ENCODE measurements at regions not wholly inside any gene's neighbourhood (a gene's known extent, or its start where the extent isn't known, plus 50 kb on each side); places are given as distances from the start of the nearest gene placed in this dataset.
"Not testable (repeated sequence)": the region's sequence is repeated elsewhere in the genome, so short reads cannot be mapped to it uniquely, and the experiment has no call there.

DNA sequence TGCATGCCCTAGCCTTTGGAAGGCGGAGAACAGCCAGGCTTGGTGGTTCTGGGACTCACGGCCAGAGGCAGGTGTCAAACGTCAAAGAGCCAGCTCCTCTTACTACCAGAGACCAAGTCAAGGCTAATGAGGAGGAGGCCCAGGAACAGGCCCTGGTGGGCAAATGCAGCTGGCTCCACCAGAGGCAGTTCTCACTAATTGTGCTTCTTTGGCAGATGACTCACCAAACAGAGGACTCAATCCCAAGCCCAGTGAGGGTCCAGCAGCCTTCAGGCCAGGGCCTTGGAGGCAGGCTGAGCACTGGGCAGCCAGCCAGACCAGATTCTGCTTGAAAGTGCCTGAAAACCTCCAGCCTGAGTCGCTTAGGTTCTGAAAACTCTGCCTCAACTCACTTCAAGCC is 336.5 kb upstream of the CDH5 start:
- Mint-ChIP-seq H3K9me3 (ENCODE audit: low read depth) (peaks cover under 1% of the 10 kb centered on the region), H3K27ac (ENCODE audit: unreplicated experiment) (no peak overlapping the region), H3K27me3 (ENCODE audit: low read depth) (no peaks in the 10 kb centered on the region), H3K36me3 (ENCODE audit: low read depth) (peaks cover under 1% of the 10 kb centered on the region), H3K4me3 (ENCODE audit: unreplicated experiment) (no peak overlapping the region), H3K4me1 (ENCODE audit: low read depth) (peaks cover 25% of the 10 kb centered on the region)
- DNase-seq (ENCODE audit: low spot score), result no peak
- TF ChIP-seq CTCF (IDR thresholded peaks at IDR 0.05), result no peak

- H3K9me3 Mint-ChIP-seq (ENCODE audit: low read depth), result peaks cover 7% of the 10 kb centered on the region
- no peaks in the 10 kb centered on the region for H3K27me3 Mint-ChIP-seq (ENCODE audit: low read depth)
- peak overlapping the region; percentile 47 for H3K27ac Mint-ChIP-seq (ENCODE audit: unreplicated experiment)
- peaks cover 25% of the 10 kb centered on the region for H3K4me1 Mint-ChIP-seq (ENCODE audit: low read depth)
- peaks cover 5% of the 10 kb centered on the region for H3K36me3 Mint-ChIP-seq (ENCODE audit: low read depth)
- TF ChIP-seq CTCF (IDR thresholded peaks at IDR 0.05), result no peak
- no peak for DNase-seq (ENCODE audit: low spot score)
- H3K4me3 Mint-ChIP-seq (ENCODE audit: unreplicated experiment), result no peak overlapping the region
Measured at GRCh38 chr16:66028510-66029216, 337.8 kb upstream of the CDH5 start.

DNA sequence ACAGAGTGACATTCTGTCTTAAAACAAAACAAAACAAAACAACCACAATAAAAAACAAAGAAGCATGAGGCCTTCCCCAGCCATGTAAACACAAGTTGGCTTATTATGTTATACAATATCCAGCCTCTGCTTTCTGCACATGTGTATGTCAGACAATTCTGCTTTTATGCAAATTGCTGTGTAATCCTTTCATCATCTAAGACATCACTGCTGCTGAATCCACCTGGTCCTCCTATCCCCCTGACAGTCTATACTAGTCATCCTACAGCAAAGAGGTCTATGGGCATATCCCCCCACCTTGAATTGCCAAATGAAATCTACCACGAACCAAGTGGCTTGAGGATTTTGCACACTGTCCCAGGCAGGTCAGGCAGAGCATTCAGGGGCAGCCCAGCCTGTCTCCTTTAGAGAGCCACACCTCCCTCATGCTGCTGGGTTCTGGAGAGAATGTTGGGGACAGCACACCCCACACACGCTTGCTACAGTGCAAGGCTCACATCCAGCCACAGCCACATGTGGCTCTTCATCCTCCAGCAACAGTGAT is 339.6 kb upstream of the CDH5 start:
- no peak for DNase-seq (ENCODE audit: low spot score)
- Mint-ChIP-seq H3K4me1 (ENCODE audit: low read depth) (peaks cover 25% of the 10 kb centered on the region), H3K36me3 (ENCODE audit: low read depth) (peaks cover 5% of the 10 kb centered on the region)

DNA sequence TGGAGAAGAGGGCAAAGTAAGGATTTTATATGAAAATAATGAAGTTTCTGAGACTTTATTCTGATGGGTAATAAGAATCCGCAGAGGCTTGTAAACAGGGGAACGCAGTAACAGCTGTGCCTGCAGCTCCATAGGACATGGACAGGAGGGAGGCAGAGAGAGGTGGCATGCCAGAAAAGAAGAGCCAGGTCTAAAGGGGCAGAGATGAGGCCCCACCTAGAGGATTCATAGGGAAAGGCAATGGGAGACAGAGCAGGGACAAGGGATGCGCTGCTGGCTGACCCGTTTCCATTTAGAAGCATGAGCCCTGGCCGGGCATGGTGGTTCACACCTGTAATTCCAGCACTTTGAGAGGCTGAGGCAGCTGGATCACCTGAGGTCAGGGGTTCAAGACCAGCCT is 340.3 kb upstream of the CDH5 start:
- Mint-ChIP-seq H3K27me3 (ENCODE audit: low read depth) (no peaks in the 10 kb centered on the region), H3K9me3 (ENCODE audit: low read depth) (peaks cover 12% of the 10 kb centered on the region), H3K4me1 (ENCODE audit: low read depth) (peaks cover 25% of the 10 kb centered on the region), H3K4me3 (ENCODE audit: unreplicated experiment) (no peak overlapping the region), H3K27ac (ENCODE audit: unreplicated experiment) (no peak overlapping the region), H3K36me3 (ENCODE audit: low read depth) (peaks cover 5% of the 10 kb centered on the region)
- no peak for DNase-seq (ENCODE audit: low spot score)
- peak; percentile 69 for TF ChIP-seq CTCF (IDR thresholded peaks at IDR 0.05)

More for the DNA sequence above, 339.6 kb upstream of the CDH5 start:
- Mint-ChIP-seq H3K27me3 (ENCODE audit: low read depth) (no peaks in the 10 kb centered on the region), H3K9me3 (ENCODE audit: low read depth) (peaks cover 12% of the 10 kb centered on the region), H3K4me3 (ENCODE audit: unreplicated experiment) (no peak overlapping the region), H3K27ac (ENCODE audit: unreplicated experiment) (no peak overlapping the region)
- TF ChIP-seq CTCF (IDR thresholded peaks at IDR 0.05), result no peak

GRCh38 chr16:66025751-66026150 is 340.7 kb upstream of the CDH5 start:
- no peak for DNase-seq (ENCODE audit: low spot score)
- no peaks in the 10 kb centered on the region for H3K27me3 Mint-ChIP-seq (ENCODE audit: low read depth)
- H3K4me3 Mint-ChIP-seq (ENCODE audit: unreplicated experiment), result no peak overlapping the region
- H3K27ac Mint-ChIP-seq (ENCODE audit: unreplicated experiment), result no peak overlapping the region
- H3K36me3 Mint-ChIP-seq (ENCODE audit: low read depth), result peaks cover 5% of the 10 kb centered on the region
- peaks cover 25% of the 10 kb centered on the region for H3K4me1 Mint-ChIP-seq (ENCODE audit: low read depth)
- no peak for TF ChIP-seq CTCF (IDR thresholded peaks at IDR 0.05)
- peaks cover 12% of the 10 kb centered on the region for H3K9me3 Mint-ChIP-seq (ENCODE audit: low read depth)

DNA sequence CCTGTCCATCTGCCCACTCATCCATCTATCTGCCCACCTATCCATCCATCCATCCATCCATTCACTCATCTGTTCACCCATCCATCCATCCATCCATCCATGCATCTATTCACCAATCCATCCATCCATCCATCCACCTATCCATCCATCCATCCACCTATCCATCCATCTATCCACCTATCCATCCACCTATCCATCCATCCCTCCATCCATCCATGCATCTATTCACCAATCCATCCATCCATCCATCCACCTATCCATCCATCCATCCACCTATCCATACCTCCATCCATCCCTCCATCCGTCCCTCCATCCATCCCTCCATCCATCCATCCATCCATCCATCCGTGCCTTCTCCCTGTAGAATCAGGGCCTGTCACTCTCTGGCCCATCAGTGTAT is 341.9 kb upstream of the CDH5 start:
- peaks cover 21% of the 10 kb centered on the region for H3K4me1 Mint-ChIP-seq (ENCODE audit: low read depth)
- peaks cover 12% of the 10 kb centered on the region for H3K9me3 Mint-ChIP-seq (ENCODE audit: low read depth)
- not testable (repeated sequence) for DNase-seq (ENCODE audit: low spot score); H3K27ac Mint-ChIP-seq (ENCODE audit: unreplicated experiment); H3K27me3 Mint-ChIP-seq (ENCODE audit: low read depth); H3K36me3 Mint-ChIP-seq (ENCODE audit: low read depth); H3K4me3 Mint-ChIP-seq (ENCODE audit: unreplicated experiment)
